ENCODE measurements at regions not wholly inside any gene's neighbourhood (a gene's known extent, or its start where the extent isn't known, plus 50 kb on each side); places are given as distances from the start of the nearest gene placed in this dataset.

- Histone ChIP-seq H3K9ac (ENCODE audit: control insufficient read depth, extremely low read depth, insufficient read depth, low read length) (no peak overlapping the region), H3K27ac (ENCODE audit: control insufficient read depth, insufficient read depth, low read length) (no peak overlapping the region), H3K79me2 (ENCODE audit: control insufficient read depth, insufficient read depth, low read length) (no peaks in the 10 kb centered on the region), H3K36me3 (ENCODE audit: control insufficient read depth in 2 of 2, extremely low read depth in 1 of 2, insufficient read depth in 2 of 2, low read length in 2 of 2) (no peaks in the 10 kb centered on the region), H3K9me1 (ENCODE audit: control insufficient read depth, extremely low read depth, insufficient read depth, low read length) (no peaks in the 10 kb centered on the region), H3K27me3 (ENCODE audit: control insufficient read depth, extremely low read depth, insufficient read depth, low read length) (no peaks in the 10 kb centered on the region), H3K4me1 (ENCODE audit: control insufficient read depth, extremely low read depth, insufficient read depth, low read length) (no peaks in the 10 kb centered on the region), H4K20me1 (ENCODE audit: control insufficient read depth, extremely low read depth, insufficient read depth, low read length) (no peaks in the 10 kb centered on the region), H3K9me3 (ENCODE audit: control insufficient read depth, low read depth, low read length) (no peaks in the 10 kb centered on the region), H2AFZ (ENCODE audit: control insufficient read depth, low read length) (no peak overlapping the region), H3K4me3 (ENCODE audit: control insufficient read depth in 2 of 3, extremely low read depth in 1 of 3, insufficient read depth in 2 of 3, low read depth in 1 of 3, low read length in 3 of 3) (no peak overlapping the region), H3K4me2 (ENCODE audit: control insufficient read depth, extremely low read depth, insufficient read depth, low read depth, low read length) (no peak overlapping the region)
- dilution Hi-C loops (cut with MboI; ENCODE audit: extremely low pct_ligation_motif_present, low sequenced_read_pairs): no loop called here
- no peak for DNase-seq (ENCODE audit: low read depth, low spot score)
- no peak for FAIRE-seq
- TF ChIP-seq CTCF (optimal IDR thresholded peaks at IDR 0.05 in 1 of 3, IDR thresholded peaks at IDR 0.05 in 1 of 3, conservative IDR thresholded peaks at IDR 0.05 in 1 of 3; ENCODE audit: extremely low read depth in 1 of 3, insufficient read depth in 2 of 3, low read length in 3 of 3) (peak in 1 of 3 experiments; percentile 36), EZH2 (IDR thresholded peaks at IDR 0.05; ENCODE audit: low read length) (no peak)
These were observed 192.1 kb upstream of the EOMES start for GRCh38 chr3:27914199-27914598.

- TF ChIP-seq CTCF (optimal IDR thresholded peaks at IDR 0.05 in 1 of 3, IDR thresholded peaks at IDR 0.05 in 1 of 3, conservative IDR thresholded peaks at IDR 0.05 in 1 of 3; ENCODE audit: extremely low read depth in 1 of 3, insufficient read depth in 2 of 3, low read length in 3 of 3) (no peak), EZH2 (IDR thresholded peaks at IDR 0.05; ENCODE audit: low read length) (no peak)
- H3K27ac ChIP-seq (ENCODE audit: control insufficient read depth, insufficient read depth, low read length): no peak overlapping the region
- H4K20me1 ChIP-seq (ENCODE audit: control insufficient read depth, extremely low read depth, insufficient read depth, low read length): no peaks in the 10 kb centered on the region
- H3K27me3 ChIP-seq (ENCODE audit: control insufficient read depth, extremely low read depth, insufficient read depth, low read length): no peaks in the 10 kb centered on the region
- DNase-seq (ENCODE audit: low read depth, low spot score) (no peak), FAIRE-seq (no peak)
- H3K4me3 ChIP-seq (ENCODE audit: control insufficient read depth in 2 of 3, extremely low read depth in 1 of 3, insufficient read depth in 2 of 3, low read depth in 1 of 3, low read length in 3 of 3): no peak overlapping the region
- H3K4me1 ChIP-seq (ENCODE audit: control insufficient read depth, extremely low read depth, insufficient read depth, low read length): no peaks in the 10 kb centered on the region
- H3K9me1 ChIP-seq (ENCODE audit: control insufficient read depth, extremely low read depth, insufficient read depth, low read length): no peaks in the 10 kb centered on the region
- H3K9ac ChIP-seq (ENCODE audit: control insufficient read depth, extremely low read depth, insufficient read depth, low read length): no peak overlapping the region
- dilution Hi-C loops (cut with MboI; ENCODE audit: extremely low pct_ligation_motif_present, low sequenced_read_pairs): no loop called here
- no peak overlapping the region for H3K4me2 ChIP-seq (ENCODE audit: control insufficient read depth, extremely low read depth, insufficient read depth, low read depth, low read length)
- no peaks in the 10 kb centered on the region for H3K36me3 ChIP-seq (ENCODE audit: control insufficient read depth in 2 of 2, extremely low read depth in 1 of 2, insufficient read depth in 2 of 2, low read length in 2 of 2)
- no peaks in the 10 kb centered on the region for H3K79me2 ChIP-seq (ENCODE audit: control insufficient read depth, insufficient read depth, low read length)
- no peak overlapping the region for H2AFZ ChIP-seq (ENCODE audit: control insufficient read depth, low read length)
- H3K9me3 ChIP-seq (ENCODE audit: control insufficient read depth, low read depth, low read length): no peaks in the 10 kb centered on the region
These were observed 201.4 kb upstream of the EOMES start for GRCh38 chr3:27923349-27924068.

Data from keratinocyte (primary cell).